K562 (cell line): ENCODE measurements at regions not wholly inside any gene's neighbourhood (a gene's known extent, or its start where the extent isn't known, plus 50 kb on each side); places are given as distances from the start of the nearest gene placed in this dataset.

Experiments used
- ATAC-seq: fragments of 200-7000 bp; cut with Tn5 transposase; 3 replicates; pipeline ENCODE4 v1.9.1; 2020; ENCODE audit warnings: moderate library complexity
- BruUV-seq: library from RNA; stranded (reverse); fragments of 400-500 nt; replicated peaks from 2 replicates; lab custom pipeline; 2021; lab: Mats Ljungman, UMichigan
- CTCF ChIA-PET: fragments of 300-600 bp; formaldehyde crosslinking; extraction: SDS; loops from one replicate; lab custom pipeline; 2021; ENCODE audit warnings: low intra/inter-chr PET ratio; lab: Yijun Ruan, JAX
- POLR2A ChIA-PET: fragments of 300-600, 350-650 bp; sonication (Branson Sonifier 250); formaldehyde crosslinking; extraction: SDS; loops from one replicate; lab custom pipeline; 2021; ENCODE audit warnings: antibody characterized with exemption, inconsistent platforms; lab: Yijun Ruan, JAX
- DNase-seq, 4 experiments: peaks; one replicate each; pipeline versions ENCODE4 v3.0.0 to v3.0.0-alpha.2; 2011 to 2018; ENCODE audit warnings: low spot score in 3 of 4, mixed read lengths in 3 of 4; ENCODE audit errors: extremely low read depth in 1 of 4
- FAIRE-seq: peaks from 2 replicates; lab custom pipeline; 2011; peaks lifted over from hg19 to GRCh38; lab: Jason Lieb, UNC
- H2AFZ ChIP-seq: 2 replicates; pipeline ENCODE4 v1.6.0; 2011; ENCODE audit warnings: low read depth, low read length, control low read depth, inconsistent platforms
- H3K27ac ChIP-seq: fragments of 200-600 bp; 3 replicates; pipeline ENCODE4 v1.8.0; 2011; ENCODE audit warnings: low read depth, mild to moderate bottlenecking, control low read depth, inconsistent platforms, low read length, moderate library complexity, mixed read lengths; ENCODE audit errors: extremely low read depth
- H3K27me3 ChIP-seq, 2 experiments: fragments of 300-600 bp in 1 of 2; 2 replicates in 1 of 2; 3 replicates in 1 of 2; pipeline versions ENCODE4 v1.6.0 to v1.8.0; 2011; ENCODE audit warnings: inconsistent platforms in 2 of 2, low read length in 2 of 2, mild to moderate bottlenecking in 1 of 2, mixed read lengths in 1 of 2, moderate library complexity in 1 of 2; ENCODE audit not compliant: control insufficient read depth in 2 of 2, insufficient read depth in 2 of 2
- H3K36me3 ChIP-seq: fragments of 300-600 bp; 3 replicates; pipeline ENCODE4 v1.8.0; 2011; ENCODE audit warnings: mild to moderate bottlenecking, low read length, inconsistent platforms; ENCODE audit not compliant: control insufficient read depth, insufficient read depth
- H3K4me1 ChIP-seq, 2 experiments: fragments of 200-600 bp in 1 of 2; replicated peaks in 1 of 2; 2 replicates in 1 of 2; 3 replicates in 1 of 2; pipeline versions ENCODE4 v1.5.1 to v1.8.0; 2011; ENCODE audit warnings: inconsistent platforms in 2 of 2, low read length in 2 of 2, mild to moderate bottlenecking in 1 of 2, mixed read lengths in 1 of 2, moderate library complexity in 1 of 2; ENCODE audit not compliant: control insufficient read depth in 2 of 2, insufficient read depth in 2 of 2
- H3K4me2 ChIP-seq: 2 replicates; pipeline ENCODE4 v1.6.1; 2011; ENCODE audit warnings: low read length, control low read depth, inconsistent platforms, mixed read lengths; ENCODE audit not compliant: insufficient read depth
- H3K4me3 ChIP-seq: fragments of 200-600 bp; sonication (generic), shearing (Covaris generic); 2 replicates; pipeline ENCODE4 v1.5.1; 2016; ENCODE audit warnings: control low read depth, inconsistent platforms
- H3K79me2 ChIP-seq: fragments of 200-600 bp; 3 replicates; pipeline ENCODE4 v1.8.0; 2011; ENCODE audit warnings: low read length, inconsistent platforms; ENCODE audit not compliant: control insufficient read depth, insufficient read depth
- H3K9ac ChIP-seq, 2 experiments: 2 replicates each; pipeline versions ENCODE4 v1.6.0 to v1.6.1; 2011; ENCODE audit warnings: low read depth in 2 of 2, low read length in 2 of 2, control low read depth in 1 of 2, inconsistent platforms in 1 of 2, mild to moderate bottlenecking in 1 of 2, mixed read lengths in 1 of 2; ENCODE audit not compliant: insufficient read depth in 1 of 2
- H3K9me1 ChIP-seq: one replicate; pipeline ENCODE4 v1.6.0; 2011; ENCODE audit warnings: inconsistent platforms, mild to moderate bottlenecking, low read length, moderate library complexity; ENCODE audit not compliant: control insufficient read depth, insufficient read depth
- H3K9me3 ChIP-seq: replicated peaks from 2 replicates; pipeline ENCODE4 v1.5.1; 2011; ENCODE audit warnings: low read depth, low read length, inconsistent platforms; ENCODE audit not compliant: control insufficient read depth, insufficient read depth
- H4K20me1 ChIP-seq: replicated peaks from 2 replicates; pipeline ENCODE4 v1.6.1; 2011; ENCODE audit warnings: low read length, inconsistent platforms, mixed read lengths; ENCODE audit not compliant: control insufficient read depth, insufficient read depth
- BCL6 ChIP-seq: fragments of 250-450 bp; sonication (Bioruptor Pico); IDR thresholded peaks from 2 replicates; pipeline ENCODE4 v1.4.0; 2020
- BMI1 ChIP-seq: fragments of 150-350 bp; IDR thresholded peaks from 2 replicates; pipeline ENCODE4 v1.6.1; 2014; ENCODE audit warnings: low read length
- E2F4 ChIP-seq: sonication (generic); formaldehyde crosslinking; IDR thresholded peaks from 2 replicates; pipeline ENCODE4 v1.8.0; 2022; ENCODE audit warnings: mild to moderate bottlenecking, low read depth, missing genetic modification reagents
- ERF ChIP-seq: fragments of 450-650 bp; formaldehyde crosslinking; IDR thresholded peaks from 2 replicates; pipeline ENCODE4 v1.4.0; 2020; ENCODE audit warnings: mild to moderate bottlenecking, mixed read lengths
- ETV5 ChIP-seq: sonication (generic); formaldehyde crosslinking; IDR thresholded peaks from 2 replicates; pipeline ENCODE4 v1.4.0; 2020; ENCODE audit warnings: low read depth, mild to moderate bottlenecking, missing genetic modification reagents
- FOXK1 ChIP-seq: sonication (generic); formaldehyde crosslinking; IDR thresholded peaks from 2 replicates; pipeline ENCODE4 v1.8.0; 2022; ENCODE audit warnings: missing genetic modification reagents, mild to moderate bottlenecking, borderline replicate concordance
- KDM2B ChIP-seq: fragments of 250-450 bp; sonication (Bioruptor Pico); IDR thresholded peaks from 2 replicates; pipeline ENCODE4 v1.8.0; 2021; ENCODE audit warnings: mild to moderate bottlenecking, moderate library complexity
- LCOR ChIP-seq: sonication (generic); formaldehyde crosslinking; IDR thresholded peaks from 2 replicates; pipeline ENCODE4 v1.8.0; 2022; ENCODE audit warnings: mild to moderate bottlenecking, missing genetic modification reagents
- NBN ChIP-seq: fragments of 450-650 bp; IDR thresholded peaks from 2 replicates; pipeline ENCODE4 v1.6.1; 2016; ENCODE audit warnings: low read depth, mild to moderate bottlenecking
- TARDBP ChIP-seq: fragments of 450-650 bp; IDR thresholded peaks from 2 replicates; pipeline ENCODE4 v1.6.1; 2016
- ZBTB11 ChIP-seq, 3 experiments: fragments of 200-800 bp in 1 of 3; fragments of 250-450 bp in 1 of 3; fragments of 450-650 bp in 1 of 3; sonication (Bioruptor Pico) in 1 of 3; sonication (Bioruptor generic) in 1 of 3; formaldehyde crosslinking in 1 of 3; IDR thresholded peaks; 2 replicates each; pipeline versions ENCODE4 v1.6.1 to v1.8.0; 2016 to 2022; ENCODE audit warnings: mild to moderate bottlenecking in 2 of 3, missing genetic modification characterization in 2 of 3, missing compliant biosample characterization in 1 of 3, moderate library complexity in 1 of 3
- ZFPM2 ChIP-seq: fragments of 250-450 bp; sonication (Bioruptor Pico); IDR thresholded peaks from 2 replicates; pipeline ENCODE4 v1.5.1; 2022; ENCODE audit warnings: mild to moderate bottlenecking
- ZNF146 ChIP-seq: IDR thresholded peaks from one replicate; pipeline ENCODE4 v1.6.1; 2018; ENCODE audit warnings: missing compliant biosample characterization; ENCODE audit not compliant: unreplicated experiment
- ZNF347 ChIP-seq: fragments of 450-650 bp; formaldehyde crosslinking; IDR thresholded peaks from 2 replicates; pipeline ENCODE4 v1.4.0; 2020; ENCODE audit warnings: low read depth, mild to moderate bottlenecking, moderate library complexity
- ZNF77 ChIP-seq: fragments of 250-450 bp; sonication (Bioruptor Pico); IDR thresholded peaks from 2 replicates; pipeline ENCODE4 v1.5.0; 2020
- WGBS: fragments of 100-300 bp; shearing (Covaris generic); methylation state at CpG from one replicate; pipeline ENCODE4 v1.1.6; 2016; ENCODE audit warnings: low coverage, mixed read lengths; ENCODE audit not compliant: insufficient coverage; ENCODE audit errors: missing lambda C conversion rate; 5-methylcytosine and 5-hydroxymethylcytosine counted together
- in situ Hi-C: fragments of 300-500 bp; cut with MboI; formaldehyde crosslinking; loops from 4 replicates; pipeline ENCODE4 v1.15.0; 2018; ENCODE audit warnings: inconsistent platforms, mixed read lengths
- intact Hi-C: fragments of 100-400 bp; cut with micrococcal nuclease; formaldehyde crosslinking; loops from 2 replicates; pipeline ENCODE4 v1.14.2; 2022

GRCh38 chr13:99774644-99775043 lies 196.9 kb downstream of the ZIC5 start:
- Histone ChIP-seq H3K9me1 (no peaks in the 10 kb centered on the region), H3K36me3 (no peaks in the 10 kb centered on the region), H3K27ac (no peak overlapping the region), H2AFZ (no peak overlapping the region), H3K9ac (no peak overlapping the region), H3K4me2 (no peak overlapping the region), H3K4me1 (no peaks in the 10 kb centered on the region; a peak in 1 of 5 replicates), H3K9me3 (no peaks in the 10 kb centered on the region; the same call in 1 of the 2 replicates), H3K79me2 (no peaks in the 10 kb centered on the region), H4K20me1 (no peaks in the 10 kb centered on the region), H3K4me3 (no peak overlapping the region), H3K27me3 (no peaks in the 10 kb centered on the region)
- intact Hi-C loops (no loop called here), in situ Hi-C loops (no loop called here)
- DNase-seq = no peak
- no TSS peak for BruUV-seq
- CTCF ChIA-PET = no interaction called here
- POLR2A ChIA-PET = no interaction called here
- ATAC-seq = no peak
- 9% methylated on average over 1 of the region's 1 CpG for WGBS
- FAIRE-seq = no peak
- TF ChIP-seq FOXK1 (no peak), ERF (CRISPR knock-in tag) (no peak), LCOR (no peak), E2F4 (no peak), BCL6 (no peak)

- WGBS = 0% methylated on average over 1 of the region's 1 CpG
- Histone ChIP-seq H3K9ac (no peak overlapping the region), H3K79me2 (no peaks in the 10 kb centered on the region), H2AFZ (no peak overlapping the region), H3K36me3 (no peaks in the 10 kb centered on the region), H3K4me2 (no peak overlapping the region), H3K9me3 (no peaks in the 10 kb centered on the region; the same call in 1 of the 2 replicates), H3K9me1 (no peaks in the 10 kb centered on the region), H3K4me3 (no peak overlapping the region), H3K4me1 (no peaks in the 10 kb centered on the region), H4K20me1 (no peaks in the 10 kb centered on the region), H3K27me3 (no peaks in the 10 kb centered on the region), H3K27ac (no peak overlapping the region)
- ChIA-PET CTCF (no interaction called here), POLR2A (no interaction called here)
- no peak for ATAC-seq
- BruUV-seq = no TSS peak
- no peak for FAIRE-seq
- no peak for DNase-seq
- in situ Hi-C loops (no loop called here), intact Hi-C loops (no loop called here)
- TF ChIP-seq ZNF146 (CRISPR knock-in tag) (no peak), NBN (no peak), TARDBP (no peak), BMI1 (no peak), ZNF77 (CRISPR knock-in tag) (no peak), ZFPM2 (CRISPR knock-in tag) (no peak), ETV5 (CRISPR knock-in tag) (no peak), ZBTB11 (CRISPR knock-in tag; IDR thresholded peaks at IDR 0.05) (no peak), KDM2B (CRISPR knock-in tag) (no peak), ZNF347 (CRISPR knock-in tag) (no peak)
Observed at GRCh38 chr13:99768986-99769385, 202.6 kb downstream of the ZIC5 start.
